ENCODE measurements at regions not wholly inside any gene's neighbourhood (a gene's known extent, or its start where the extent isn't known, plus 50 kb on each side); places are given as distances from the start of the nearest gene placed in this dataset.

- ChIA-PET POLR2A (ENCODE audit: low non-redundant PET) (no interaction called here), CTCF (interaction anchor here (0.6 kb wide), 1 partner anchor 628 kb away, joined by 4 read pairs; no protein-coding TSS in a partner anchor)
- DNase-seq (ENCODE audit: low spot score), result no peak
- TF ChIP-seq, protein P1, sequence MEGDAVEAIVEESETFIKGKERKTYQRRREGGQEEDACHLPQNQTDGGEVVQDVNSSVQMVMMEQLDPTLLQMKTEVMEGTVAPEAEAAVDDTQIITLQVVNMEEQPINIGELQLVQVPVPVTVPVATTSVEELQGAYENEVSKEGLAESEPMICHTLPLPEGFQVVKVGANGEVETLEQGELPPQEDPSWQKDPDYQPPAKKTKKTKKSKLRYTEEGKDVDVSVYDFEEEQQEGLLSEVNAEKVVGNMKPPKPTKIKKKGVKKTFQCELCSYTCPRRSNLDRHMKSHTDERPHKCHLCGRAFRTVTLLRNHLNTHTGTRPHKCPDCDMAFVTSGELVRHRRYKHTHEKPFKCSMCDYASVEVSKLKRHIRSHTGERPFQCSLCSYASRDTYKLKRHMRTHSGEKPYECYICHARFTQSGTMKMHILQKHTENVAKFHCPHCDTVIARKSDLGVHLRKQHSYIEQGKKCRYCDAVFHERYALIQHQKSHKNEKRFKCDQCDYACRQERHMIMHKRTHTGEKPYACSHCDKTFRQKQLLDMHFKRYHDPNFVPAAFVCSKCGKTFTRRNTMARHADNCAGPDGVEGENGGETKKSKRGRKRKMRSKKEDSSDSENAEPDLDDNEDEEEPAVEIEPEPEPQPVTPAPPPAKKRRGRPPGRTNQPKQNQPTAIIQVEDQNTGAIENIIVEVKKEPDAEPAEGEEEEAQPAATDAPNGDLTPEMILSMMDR (conservative IDR thresholded peaks at IDR 0.05; ENCODE audit: low read depth), result no peak
- H3K27ac ChIP-seq, result no peak overlapping the region
Measured at GRCh38 chr11:69402251-69402887, 79.1 kb upstream of the LINC01488 start.

DNA sequence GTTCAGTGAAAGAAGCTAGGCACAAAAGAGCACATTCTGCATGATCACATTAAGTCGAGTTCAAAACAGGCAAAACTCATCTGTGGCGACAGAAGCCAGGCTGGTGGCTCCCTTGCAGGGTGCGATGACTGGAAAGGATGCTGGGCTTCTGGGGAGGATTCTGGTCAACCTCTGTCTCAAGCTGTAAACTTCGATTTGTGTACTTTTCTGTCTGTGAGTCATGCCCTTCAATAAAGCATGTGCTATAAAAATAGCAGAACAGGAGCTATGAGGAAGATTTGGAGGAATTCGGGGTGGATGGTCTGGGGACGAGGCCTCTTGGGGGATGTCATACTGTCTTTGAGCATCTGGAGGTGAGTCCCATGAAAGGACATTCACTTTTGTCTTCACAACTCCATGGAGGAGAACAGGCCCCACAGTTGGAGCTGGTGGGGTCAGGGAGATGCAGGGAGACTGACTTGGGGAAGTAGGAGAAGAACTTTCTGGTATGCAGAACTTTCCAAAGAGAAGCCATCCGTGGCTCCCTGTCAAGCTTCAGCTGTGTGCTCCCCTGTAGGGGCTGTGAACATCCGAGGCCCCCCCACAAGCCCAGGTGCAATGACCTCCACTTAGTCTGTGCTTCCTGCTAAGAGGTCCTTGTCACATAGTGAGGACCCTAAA is 77.8 kb upstream of the LINC01488 start:
- H3K27ac ChIP-seq, result no peak overlapping the region
- peak; percentile 14 for DNase-seq (ENCODE audit: low spot score)
- ChIA-PET CTCF (interaction anchor here (0.5 kb wide), 1 partner anchor 15 kb away, joined by 3 read pairs; no protein-coding TSS in a partner anchor), POLR2A (ENCODE audit: low non-redundant PET) (no interaction called here)
- TF ChIP-seq, protein P1 (conservative IDR thresholded peaks at IDR 0.05; ENCODE audit: low read depth), result no peak

- CTCF ChIA-PET, result no interaction called here
- no peak overlapping the region for H3K27ac ChIP-seq
- TF ChIP-seq, protein P1 (conservative IDR thresholded peaks at IDR 0.05; ENCODE audit: low read depth), result no peak
- no peak for DNase-seq (ENCODE audit: low spot score)
- POLR2A ChIA-PET (ENCODE audit: low non-redundant PET), result interaction anchor here (0.6 kb wide), 1 partner anchor 201 kb away, joined by 3 read pairs; no protein-coding TSS in a partner anchor
Measured at GRCh38 chr11:69406060-69406459, 75.4 kb upstream of the LINC01488 start.

DNA sequence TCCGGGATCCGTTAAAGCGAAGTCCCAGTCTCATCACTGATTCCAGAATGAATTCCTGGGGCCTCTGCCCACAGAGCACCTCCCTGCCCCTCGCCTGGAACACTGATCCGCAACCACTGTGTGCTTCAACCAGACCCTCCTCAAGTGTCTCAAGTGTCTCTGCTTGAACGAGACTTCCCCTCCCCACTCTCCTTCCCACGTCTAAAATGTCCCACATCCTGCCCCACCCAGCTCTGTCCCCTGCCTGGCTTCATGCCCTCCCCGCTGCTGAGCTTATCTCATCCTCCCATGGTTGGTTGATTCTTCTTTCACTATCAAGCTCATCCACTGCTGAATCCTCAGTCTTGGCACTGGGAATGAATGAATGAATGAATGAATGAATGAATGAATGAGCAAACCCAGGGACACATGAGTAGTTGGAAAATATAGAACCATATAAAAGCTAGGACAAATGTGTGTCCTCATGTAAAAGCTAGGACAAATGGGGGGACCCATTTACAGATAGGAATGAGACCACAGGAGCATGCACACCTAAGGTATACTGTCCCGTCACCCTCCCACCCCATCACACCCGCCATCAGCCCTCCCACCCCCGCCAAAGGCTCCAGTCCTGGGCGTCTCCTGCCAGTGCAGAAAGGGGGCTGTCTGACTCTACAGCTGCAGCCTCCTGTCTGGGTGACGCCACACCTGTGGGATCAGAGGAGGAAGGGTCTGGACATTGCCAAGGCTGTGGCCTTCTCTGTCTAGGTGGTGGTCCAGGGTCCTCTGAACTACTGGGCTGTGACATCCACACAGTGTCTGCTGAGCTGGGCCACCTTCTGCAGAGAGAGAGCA is 71.4 kb upstream of the LINC01488 start:
- no peak overlapping the region for H3K27ac ChIP-seq
- ChIA-PET POLR2A (ENCODE audit: low non-redundant PET) (no interaction called here), CTCF (no interaction called here)
- TF ChIP-seq, protein P1 (conservative IDR thresholded peaks at IDR 0.05; ENCODE audit: low read depth), result no peak
- DNase-seq (ENCODE audit: low spot score), result no peak

- ChIA-PET CTCF (no interaction called here), POLR2A (ENCODE audit: low non-redundant PET) (no interaction called here)
- TF ChIP-seq, protein P1 (conservative IDR thresholded peaks at IDR 0.05; ENCODE audit: low read depth), result no peak
- H3K27ac ChIP-seq, result no peak overlapping the region
- DNase-seq (ENCODE audit: low spot score), result no peak
Measured at GRCh38 chr11:69411257-69411924, 70.1 kb upstream of the LINC01488 start.

Data from RWPE1 (cell line).